ENCODE measurements at regions not wholly inside any gene's neighbourhood (a gene's known extent, or its start where the extent isn't known, plus 50 kb on each side); places are given as distances from the start of the nearest gene placed in this dataset.
A peak's percentile ranks its signal among the peaks of the same experiment; 100 is the strongest.
"Not testable (repeated sequence)": the region's sequence is repeated elsewhere in the genome, so short reads cannot be mapped to it uniquely, and the experiment has no call there.

- no peak for DNase-seq (ENCODE audit: low spot score)
These were observed 54.2 kb downstream of the MSX1 start for GRCh38 chr4:4913628-4914027.

GRCh38 chr4:4914059-4914820, 54.8 kb downstream of the MSX1 start:
- no peak for DNase-seq (ENCODE audit: low spot score)

GRCh38 chr4:4914965-4915845, 55.7 kb downstream of the MSX1 start:
- no peak for DNase-seq (ENCODE audit: low spot score)

DNA sequence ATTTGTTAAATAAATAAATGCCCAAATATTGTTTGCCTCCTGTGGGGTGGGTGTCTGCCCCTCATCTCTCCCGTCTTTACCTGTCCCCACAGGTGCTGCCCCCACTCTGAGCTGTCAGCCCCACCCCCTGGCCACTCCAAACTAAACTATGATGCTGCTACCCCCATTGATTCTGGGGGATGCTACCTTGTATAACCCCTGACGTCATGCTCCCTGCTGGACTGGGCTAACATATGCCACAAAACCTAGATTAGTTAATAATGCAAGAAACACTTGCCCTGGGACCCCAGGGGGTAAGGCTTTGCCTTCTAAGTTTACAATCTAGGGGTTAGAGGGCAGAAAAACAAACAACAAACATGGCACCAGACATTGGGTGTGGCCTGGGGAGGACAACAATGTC, 58.6 kb downstream of the MSX1 start:
- no peak for DNase-seq (ENCODE audit: low spot score)

DNA sequence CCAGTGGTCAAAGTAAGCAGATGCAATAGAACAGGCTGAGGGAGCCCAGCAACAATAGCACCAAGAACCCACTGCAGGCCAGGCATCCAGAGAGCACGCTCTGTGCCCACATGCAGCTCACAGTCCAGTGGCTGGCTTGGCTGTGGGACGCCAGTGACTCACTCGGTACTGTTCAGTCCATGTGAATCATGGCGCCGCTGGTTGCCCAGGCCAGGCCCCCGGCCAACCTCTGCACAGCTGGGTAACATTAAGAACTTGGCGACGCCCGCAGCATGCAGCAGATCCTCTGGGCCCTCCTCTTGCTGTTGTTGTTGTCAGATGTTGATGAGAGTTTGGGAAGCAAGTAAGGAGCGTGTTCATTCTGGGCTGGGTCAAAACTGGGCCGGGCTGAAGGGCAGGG, 60.5 kb downstream of the MSX1 start:
- no peak for DNase-seq (ENCODE audit: low spot score)

- no peak for DNase-seq (ENCODE audit: low spot score)
These were observed 61.6 kb downstream of the MSX1 start for GRCh38 chr4:4921077-4921476.

- no peak for DNase-seq (ENCODE audit: low spot score)
These were observed 63.0 kb downstream of the MSX1 start for GRCh38 chr4:4922441-4922840.

DNA sequence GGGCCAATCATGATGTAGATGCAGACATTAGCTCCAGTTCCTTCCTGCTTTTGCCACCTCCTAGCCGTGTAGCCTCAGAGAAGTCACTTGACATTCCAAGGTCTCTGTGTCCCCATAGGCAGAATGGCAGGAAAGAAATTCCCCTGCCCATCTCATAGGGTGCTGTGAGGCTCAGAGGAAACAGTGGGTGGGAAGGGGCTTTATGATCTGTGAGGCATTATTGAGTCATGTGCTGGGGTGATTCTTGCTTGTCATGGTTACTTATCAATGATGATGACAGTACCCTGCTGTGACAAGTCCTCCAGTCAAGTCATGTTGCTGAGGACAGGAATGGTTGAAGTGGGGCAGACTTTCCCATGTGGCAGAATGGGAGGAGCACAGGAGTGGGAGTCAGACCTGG, 63.7 kb downstream of the MSX1 start:
- DNase-seq (ENCODE audit: low spot score), result no peak

- no peak for DNase-seq (ENCODE audit: low spot score)
These were observed 71.2 kb downstream of the MSX1 start for GRCh38 chr4:4930677-4931076.

DNA sequence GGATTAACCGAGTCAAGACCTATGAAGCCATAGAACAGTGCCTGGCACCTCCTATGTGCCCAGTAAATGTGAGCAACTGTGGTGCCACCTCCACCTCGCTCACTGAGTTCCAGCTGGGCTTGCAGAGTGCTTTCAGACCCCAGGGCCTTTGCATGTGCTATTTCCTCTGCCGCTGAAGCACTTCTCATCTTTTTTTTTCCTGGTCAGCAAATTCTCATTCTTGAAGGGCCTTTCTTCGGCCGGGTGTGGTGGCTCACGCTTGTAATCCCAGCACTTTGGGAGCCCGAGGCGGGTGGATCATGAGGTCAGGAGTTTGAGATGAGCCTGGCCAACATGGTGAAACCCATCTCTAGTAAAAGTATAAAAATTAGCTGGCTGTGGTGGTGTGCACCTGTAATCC, 76.5 kb downstream of the MSX1 start:
- no peak for DNase-seq (ENCODE audit: low spot score)

DNA sequence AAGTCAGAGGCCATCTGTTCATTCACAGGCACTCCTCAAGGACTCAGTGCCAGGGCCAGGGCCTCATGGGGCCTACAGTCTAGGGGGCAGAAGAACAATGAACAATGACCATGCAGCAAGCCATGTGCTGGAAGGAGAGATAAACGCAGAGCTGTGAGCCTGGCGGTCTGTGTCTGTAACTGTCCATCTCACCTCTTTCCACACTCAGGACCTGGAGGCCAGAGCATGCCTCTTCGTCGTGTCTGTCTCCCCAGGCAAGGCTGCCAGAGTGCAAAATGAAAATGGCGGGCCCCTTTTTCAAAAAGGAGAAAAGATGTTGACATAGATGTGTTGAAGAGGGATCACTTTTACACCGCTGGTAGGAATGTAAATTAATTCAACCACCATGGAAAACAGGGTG, 78.5 kb downstream of the MSX1 start:
- no peak for DNase-seq (ENCODE audit: low spot score)

DNA sequence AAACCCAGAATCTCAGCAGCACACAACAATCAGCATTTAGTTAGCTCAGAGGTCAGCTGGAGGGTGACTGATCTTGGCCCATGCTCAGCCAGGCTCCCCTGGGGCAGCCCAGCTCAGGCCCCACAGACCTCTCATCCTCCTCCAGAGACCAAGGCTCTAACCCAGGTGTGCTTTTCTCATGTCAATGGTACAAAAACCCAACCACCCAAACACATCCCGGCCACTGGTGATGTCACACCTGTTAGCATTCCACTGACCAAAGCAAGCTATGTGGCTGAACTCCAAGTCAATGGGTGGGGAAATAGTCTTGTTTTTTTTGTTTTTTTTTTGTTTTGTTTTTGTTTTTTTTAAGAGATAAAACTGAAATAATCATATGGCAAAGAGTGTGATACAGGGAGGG, 77.5 kb downstream of the CYTL1 start:
- DNase-seq (ENCODE audit: low spot score), result no peak

GRCh38 chr4:4942658-4943057, 76.6 kb downstream of the CYTL1 start:
- DNase-seq (ENCODE audit: low spot score), result no peak

- DNase-seq (ENCODE audit: low spot score), result no peak
These were observed 74.2 kb downstream of the CYTL1 start for GRCh38 chr4:4945021-4945420.

GRCh38 chr4:4945829-4946228, 73.4 kb downstream of the CYTL1 start:
- DNase-seq (ENCODE audit: low spot score), result no peak

- no peak for DNase-seq (ENCODE audit: low spot score)
These were observed 72.8 kb downstream of the CYTL1 start for GRCh38 chr4:4946416-4946815.

- no peak for DNase-seq (ENCODE audit: low spot score)
These were observed 71.5 kb downstream of the CYTL1 start for GRCh38 chr4:4947721-4948120.

- DNase-seq (ENCODE audit: low spot score), result no peak
These were observed 70.9 kb downstream of the CYTL1 start for GRCh38 chr4:4948370-4948769.

DNA sequence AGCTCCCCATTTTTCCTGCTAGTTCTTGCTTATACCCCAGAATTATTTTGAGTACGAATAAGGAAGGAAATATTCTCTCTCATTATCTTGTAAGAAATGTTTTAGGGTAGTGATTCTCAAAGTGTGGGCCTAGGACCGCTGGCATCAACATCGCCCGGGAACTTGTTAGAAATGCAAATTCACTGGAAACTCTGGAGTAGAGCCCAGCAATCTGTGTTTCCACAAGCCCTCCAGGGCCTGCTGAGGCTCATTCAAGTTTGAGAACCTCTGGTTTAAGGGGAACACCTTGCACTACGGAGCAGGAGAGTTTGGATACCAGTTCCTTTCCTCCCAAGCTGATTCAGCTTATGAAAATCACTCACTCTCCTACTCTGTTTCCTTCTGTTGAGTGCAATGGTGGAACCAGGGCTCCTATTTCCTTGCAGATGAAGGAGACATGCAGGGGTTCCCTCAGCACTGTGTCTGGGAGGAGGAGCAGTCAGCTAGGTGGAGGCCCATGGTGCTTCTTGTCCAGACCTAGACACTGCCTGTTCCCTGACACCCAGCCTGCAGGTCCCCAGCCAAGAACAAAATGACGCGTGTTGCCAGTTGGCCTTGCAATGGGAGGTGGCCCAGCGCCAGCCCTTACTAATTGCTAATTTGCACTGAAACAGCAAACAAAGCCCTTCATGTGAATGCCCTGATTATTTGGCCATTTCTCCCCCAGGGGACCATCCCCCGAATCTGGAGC, 68.5 kb downstream of the CYTL1 start:
- DNase-seq (ENCODE audit: low spot score), result peak; percentile 33

DNA sequence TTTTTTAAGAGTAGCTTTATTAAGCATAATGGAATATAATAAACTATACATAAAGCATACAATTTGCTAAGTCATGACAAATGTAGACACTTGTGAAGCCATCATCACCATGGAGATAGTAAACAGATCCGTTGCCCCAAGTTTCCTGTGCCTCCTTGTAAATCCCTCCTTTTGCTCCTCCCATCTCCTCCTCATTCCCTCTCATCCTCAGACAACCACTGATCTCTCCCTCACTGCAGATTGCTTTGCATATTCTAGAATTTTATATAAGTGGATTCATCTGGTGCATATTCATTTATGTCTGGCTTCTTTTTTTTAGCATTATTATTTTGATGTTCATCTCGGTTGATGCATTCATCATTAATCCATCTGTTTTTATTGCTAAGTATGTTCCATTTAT, 67.0 kb downstream of the CYTL1 start:
- DNase-seq (ENCODE audit: low spot score), result no peak

DNA sequence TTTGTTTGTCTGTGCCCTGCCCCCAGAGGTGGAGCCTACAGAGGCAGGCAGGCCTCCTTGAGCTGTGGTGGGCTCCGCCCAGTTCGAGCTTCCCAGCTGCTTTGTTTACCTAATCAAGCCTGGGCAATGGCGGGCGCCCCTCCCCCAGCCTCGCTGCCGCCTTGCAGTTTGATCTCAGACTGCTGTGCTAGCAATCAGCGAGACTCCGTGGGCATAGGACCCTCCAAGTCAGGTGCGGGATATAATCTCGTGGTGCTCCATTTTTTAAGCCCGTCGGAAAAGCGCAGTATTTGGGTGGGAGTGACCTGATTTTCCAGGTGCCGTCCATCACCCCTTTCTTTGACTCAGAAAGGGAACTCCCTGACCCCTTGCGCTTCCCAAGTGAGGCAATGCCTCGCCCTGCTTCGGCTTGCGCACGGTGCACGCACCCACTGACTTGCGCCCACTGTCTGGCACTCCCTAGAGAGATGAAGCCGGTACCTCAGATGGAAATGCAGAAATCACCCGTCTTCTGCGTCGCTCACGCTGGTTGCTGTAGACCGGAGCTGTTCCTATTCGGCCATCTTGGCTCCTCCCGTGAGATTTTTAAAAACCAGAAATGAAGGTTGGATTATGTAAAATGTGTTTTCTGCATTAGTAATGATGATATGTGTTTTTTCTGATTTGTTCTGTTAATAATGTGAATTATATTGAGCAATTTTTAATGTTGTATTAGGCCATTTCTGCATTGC, 59.7 kb downstream of the CYTL1 start:
- not testable (repeated sequence) for DNase-seq (ENCODE audit: low spot score)

DNA sequence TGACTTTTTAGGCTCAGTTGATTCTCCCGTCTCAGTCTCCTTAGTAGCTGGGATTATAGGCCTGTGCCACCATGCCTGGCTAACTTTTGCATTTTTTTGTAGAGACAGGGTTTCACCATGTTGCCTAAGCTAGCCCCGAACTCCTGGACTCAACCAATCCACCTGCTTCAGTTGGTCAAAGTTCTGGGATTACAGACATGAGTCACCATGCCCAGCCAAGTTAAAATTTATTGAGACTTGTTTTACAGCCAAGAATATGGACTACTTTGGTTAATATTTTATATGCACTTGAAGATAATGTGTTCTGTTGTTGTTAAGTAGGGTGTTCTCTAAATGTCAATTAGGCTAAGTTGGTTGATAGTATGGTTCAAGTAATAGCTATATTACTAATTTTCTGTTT, 58.7 kb downstream of the CYTL1 start:
- no peak for DNase-seq (ENCODE audit: low spot score)

Measured in pons (tissue), 1 donor.